ENCODE measurements at regions not wholly inside any gene's neighbourhood (a gene's known extent, or its start where the extent isn't known, plus 50 kb on each side); places are given as distances from the start of the nearest gene placed in this dataset.

DNA sequence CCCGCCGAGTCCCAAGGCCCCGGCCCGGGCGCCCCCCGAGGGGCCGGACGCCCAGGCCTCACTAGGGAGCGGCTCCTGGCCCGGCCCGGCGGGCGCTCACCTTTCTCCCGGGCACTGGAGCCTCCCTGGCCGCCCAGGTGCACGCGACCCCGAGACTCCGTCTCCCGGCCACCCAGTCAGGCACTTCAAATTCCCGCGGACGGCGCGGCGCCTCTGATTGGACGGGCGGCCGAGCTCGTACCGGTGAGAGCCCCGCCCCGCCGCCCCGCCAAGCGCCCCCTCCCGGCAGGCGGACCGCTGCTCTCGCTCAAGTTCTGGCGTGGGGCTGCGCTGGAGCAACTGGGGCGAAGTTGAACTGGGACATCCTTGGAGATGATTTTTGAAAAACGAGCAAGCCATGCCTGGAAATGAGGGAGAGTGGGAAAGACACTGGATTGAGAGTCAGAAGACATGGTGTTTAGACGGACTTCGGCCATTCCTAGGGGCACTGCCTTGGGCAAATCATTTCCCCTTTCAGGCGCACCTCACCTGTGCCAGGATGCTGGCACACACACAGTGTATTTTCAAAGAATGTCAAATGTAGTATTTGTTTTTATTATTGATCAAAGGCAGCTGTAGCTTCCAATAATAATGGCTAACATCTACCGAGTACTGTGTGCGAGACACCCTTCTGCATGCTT lies 485.3 kb downstream of the UQCRFS1 start:
- TF ChIP-seq, protein P1, sequence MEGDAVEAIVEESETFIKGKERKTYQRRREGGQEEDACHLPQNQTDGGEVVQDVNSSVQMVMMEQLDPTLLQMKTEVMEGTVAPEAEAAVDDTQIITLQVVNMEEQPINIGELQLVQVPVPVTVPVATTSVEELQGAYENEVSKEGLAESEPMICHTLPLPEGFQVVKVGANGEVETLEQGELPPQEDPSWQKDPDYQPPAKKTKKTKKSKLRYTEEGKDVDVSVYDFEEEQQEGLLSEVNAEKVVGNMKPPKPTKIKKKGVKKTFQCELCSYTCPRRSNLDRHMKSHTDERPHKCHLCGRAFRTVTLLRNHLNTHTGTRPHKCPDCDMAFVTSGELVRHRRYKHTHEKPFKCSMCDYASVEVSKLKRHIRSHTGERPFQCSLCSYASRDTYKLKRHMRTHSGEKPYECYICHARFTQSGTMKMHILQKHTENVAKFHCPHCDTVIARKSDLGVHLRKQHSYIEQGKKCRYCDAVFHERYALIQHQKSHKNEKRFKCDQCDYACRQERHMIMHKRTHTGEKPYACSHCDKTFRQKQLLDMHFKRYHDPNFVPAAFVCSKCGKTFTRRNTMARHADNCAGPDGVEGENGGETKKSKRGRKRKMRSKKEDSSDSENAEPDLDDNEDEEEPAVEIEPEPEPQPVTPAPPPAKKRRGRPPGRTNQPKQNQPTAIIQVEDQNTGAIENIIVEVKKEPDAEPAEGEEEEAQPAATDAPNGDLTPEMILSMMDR (conservative IDR thresholded peaks at IDR 0.05 in 1 of 2, IDR thresholded peaks at IDR 0.05 in 1 of 2; ENCODE audit: extremely low read depth in 1 of 2, insufficient read depth in 1 of 2, low read depth in 1 of 2, low read length in 2 of 2): no peak
- no peak for TF ChIP-seq EZH2 (IDR thresholded peaks at IDR 0.05; ENCODE audit: borderline replicate concordance, low read length)

Data from mammary epithelial cell (primary cell).